ENCODE measurements at regions not wholly inside any gene's neighbourhood (a gene's known extent, or its start where the extent isn't known, plus 50 kb on each side); places are given as distances from the start of the nearest gene placed in this dataset.

GRCh38 chrX:150310881-150311280, 52.2 kb upstream of the MAMLD1 start:
- no peak for TF ChIP-seq CTCF (IDR thresholded peaks at IDR 0.05)
- no peak for TF ChIP-seq POLR2A (IDR thresholded peaks at IDR 0.05)
- TF ChIP-seq POLR2AphosphoS5 (IDR thresholded peaks at IDR 0.05) = no peak
- TF ChIP-seq EP300 (IDR thresholded peaks at IDR 0.05) = no peak
